ENCODE measurements at regions not wholly inside any gene's neighbourhood (a gene's known extent, or its start where the extent isn't known, plus 50 kb on each side); places are given as distances from the start of the nearest gene placed in this dataset.

- no peak for TF ChIP-seq CTCF (conservative IDR thresholded peaks at IDR 0.05; ENCODE audit: low read depth)
- ChIA-PET CTCF (no interaction called here), POLR2A (ENCODE audit: low non-redundant PET) (no interaction called here)
- DNase-seq (ENCODE audit: low spot score), result no peak
- H3K27ac ChIP-seq, result no peak overlapping the region
Measured at GRCh38 chr20:22814471-22815205, 220.5 kb upstream of the SSTR4 start.

- POLR2A ChIA-PET (ENCODE audit: low non-redundant PET), result no interaction called here
- CTCF ChIA-PET, result no interaction called here
Measured at GRCh38 chr20:22815206-22815551, 219.9 kb upstream of the SSTR4 start.

GRCh38 chr20:22815603-22816315, 219.4 kb upstream of the SSTR4 start:
- H3K27ac ChIP-seq, result no peak overlapping the region
- ChIA-PET CTCF (interaction anchor here (0.7 kb wide), 1 partner anchor 47 kb away, joined by 3 read pairs; no protein-coding TSS in a partner anchor), POLR2A (ENCODE audit: low non-redundant PET) (no interaction called here)
- TF ChIP-seq CTCF (conservative IDR thresholded peaks at IDR 0.05; ENCODE audit: low read depth), result no peak
- DNase-seq (ENCODE audit: low spot score), result no peak

More at GRCh38 chr20:22815206-22815551, 219.9 kb upstream of the SSTR4 start:
- TF ChIP-seq CTCF (conservative IDR thresholded peaks at IDR 0.05; ENCODE audit: low read depth), result no peak
- H3K27ac ChIP-seq, result no peak overlapping the region
- no peak for DNase-seq (ENCODE audit: low spot score)

- ChIA-PET CTCF (no interaction called here), POLR2A (ENCODE audit: low non-redundant PET) (no interaction called here)
- DNase-seq (ENCODE audit: low spot score), result no peak
- no peak for TF ChIP-seq CTCF (conservative IDR thresholded peaks at IDR 0.05; ENCODE audit: low read depth)
- H3K27ac ChIP-seq, result no peak overlapping the region
Measured at GRCh38 chr20:22818636-22819035, 216.5 kb upstream of the SSTR4 start.

GRCh38 chr20:22819112-22819511, 216.0 kb upstream of the SSTR4 start:
- ChIA-PET POLR2A (ENCODE audit: low non-redundant PET) (no interaction called here), CTCF (interaction anchor here (0.6 kb wide), 1 partner anchor 241 kb away, joined by 3 read pairs; no protein-coding TSS in a partner anchor)
- H3K27ac ChIP-seq, result no peak overlapping the region
- no peak for DNase-seq (ENCODE audit: low spot score)
- no peak for TF ChIP-seq CTCF (conservative IDR thresholded peaks at IDR 0.05; ENCODE audit: low read depth)

- CTCF ChIA-PET, result no interaction called here
- no peak overlapping the region for H3K27ac ChIP-seq
- DNase-seq (ENCODE audit: low spot score), result no peak
- POLR2A ChIA-PET (ENCODE audit: low non-redundant PET), result no interaction called here
- no peak for TF ChIP-seq CTCF (conservative IDR thresholded peaks at IDR 0.05; ENCODE audit: low read depth)
Measured at GRCh38 chr20:22819784-22820183, 215.3 kb upstream of the SSTR4 start.
